Natural killer cell (primary cell): ENCODE measurements at regions not wholly inside any gene's neighbourhood (a gene's known extent, or its start where the extent isn't known, plus 50 kb on each side); places are given as distances from the start of the nearest gene placed in this dataset.

Source experiments
- ATAC-seq, 3 donors: fragments of 150-1000 bp in 2 of 3; fragments of 200-7000 bp in 1 of 3; cut with Tn5 transposase; 1 replicate in 1 of 3; 2 replicates in 2 of 3; pipeline ENCODE4 v1.10.0; 2021; ENCODE audit warnings: mild to moderate bottlenecking in 2 of 3, moderate library complexity in 2 of 3
- DNase-seq, 2 donors: peaks; one replicate each; pipeline versions ENCODE4 v3.0.0 to v3.0.0-alpha.2; 2013 to 2021; ENCODE audit warnings: mixed read lengths in 1 of 2
- H3K27ac ChIP-seq: one replicate; pipeline ENCODE4 v1.5.1; 2013; ENCODE audit warnings: mild to moderate bottlenecking, low read length
- H3K27me3 ChIP-seq: one replicate; pipeline ENCODE4 v1.6.1; 2013; ENCODE audit warnings: low read length; ENCODE audit not compliant: control insufficient read depth, insufficient read depth
- H3K36me3 ChIP-seq: one replicate; pipeline ENCODE4 v1.6.1; 2013; ENCODE audit warnings: low read length; ENCODE audit not compliant: control insufficient read depth, insufficient read depth
- H3K4me1 ChIP-seq: one replicate; pipeline ENCODE4 v1.6.1; 2013; ENCODE audit warnings: low read length; ENCODE audit not compliant: control insufficient read depth, insufficient read depth
- H3K4me3 ChIP-seq: one replicate; pipeline ENCODE4 v1.5.1; 2013; ENCODE audit warnings: low read length
- H3K9me3 ChIP-seq: one replicate; pipeline ENCODE4 v1.6.1; 2013; ENCODE audit warnings: low read length; ENCODE audit not compliant: control insufficient read depth, insufficient read depth
- H3K27ac Mint-ChIP-seq, 2 donors: one replicate each; pipeline ENCODE4 v1.8.0; 2022; ENCODE audit warnings: mild to moderate bottlenecking in 2 of 2, mixed read lengths in 2 of 2, moderate library complexity in 1 of 2
- H3K27me3 Mint-ChIP-seq, 2 donors: one replicate each; pipeline ENCODE4 v1.8.0; 2022; ENCODE audit warnings: low read depth in 2 of 2, mixed read lengths in 2 of 2
- H3K36me3 Mint-ChIP-seq: one replicate; pipeline ENCODE4 v1.8.0; 2022; ENCODE audit warnings: mixed read lengths
- H3K4me1 Mint-ChIP-seq, 2 donors: one replicate each; pipeline ENCODE4 v1.8.0; 2022; ENCODE audit warnings: mixed read lengths in 2 of 2
- H3K4me3 Mint-ChIP-seq: one replicate; pipeline ENCODE4 v1.8.0; 2022; ENCODE audit warnings: mild to moderate bottlenecking, moderate library complexity, mixed read lengths
- H3K9me3 Mint-ChIP-seq, 2 donors: one replicate each; pipeline ENCODE4 v1.8.0; 2022; ENCODE audit warnings: mixed read lengths in 2 of 2
- CTCF ChIP-seq: fragments of 200-600 bp; IDR thresholded peaks from one replicate; pipeline ENCODE4 v1.8.0; 2022; ENCODE audit warnings: antibody characterized with exemption
- WGBS: methylation state at CpG from one replicate; pipeline ENCODE4 v1.1.7; 2013; ENCODE audit warnings: missing lambda C conversion rate; ENCODE audit not compliant: insufficient coverage; 5-methylcytosine and 5-hydroxymethylcytosine counted together
- intact Hi-C: fragments of 100-400 bp; cut with micrococcal nuclease; formaldehyde crosslinking; loops from one replicate; pipeline ENCODE4 v1.14.2; 2022

GRCh38 chr10:26621243-26621888 is 76.1 kb upstream of the PDSS1 start:
- no peaks in the 10 kb centered on the region for H3K9me3 Mint-ChIP-seq
- peaks cover 11% of the 10 kb centered on the region for H3K27me3 ChIP-seq
- TF ChIP-seq CTCF, result no peak
- H3K4me3 Mint-ChIP-seq, result no peak overlapping the region
- no peak overlapping the region for H3K27ac Mint-ChIP-seq
- intact Hi-C loops, result no loop called here
- ATAC-seq (no peak), DNase-seq (no peak)
- peaks cover 14% of the 10 kb centered on the region for H3K4me1 ChIP-seq
- H3K9me3 ChIP-seq, result no peaks in the 10 kb centered on the region
- H3K4me1 Mint-ChIP-seq, result no peaks in the 10 kb centered on the region
- no peaks in the 10 kb centered on the region for H3K36me3 ChIP-seq
- no peak overlapping the region for H3K4me3 ChIP-seq
- no peaks in the 10 kb centered on the region for H3K36me3 Mint-ChIP-seq
- H3K27ac ChIP-seq, result no peak overlapping the region
- peaks cover 35 to 39% of the 10 kb centered on the region in 2 donors for H3K27me3 Mint-ChIP-seq
- WGBS, result 95% methylated on average over 5 of the region's 7 CpGs

GRCh38 chr10:26621889-26622711 is 75.4 kb upstream of the PDSS1 start:
- Mint-ChIP-seq H3K4me1 (no peaks in the 10 kb centered on the region), H3K4me3 (peak overlapping the region; percentile 41), H3K9me3 (no peaks in the 10 kb centered on the region), H3K27ac (no peak overlapping the region), H3K27me3 (peaks cover 39 to 47% of the 10 kb centered on the region in 2 donors), H3K36me3 (no peaks in the 10 kb centered on the region)
- Histone ChIP-seq H3K4me1 (peaks cover 14% of the 10 kb centered on the region), H3K27me3 (peaks cover 11% of the 10 kb centered on the region), H3K4me3 (no peak overlapping the region), H3K36me3 (no peaks in the 10 kb centered on the region), H3K9me3 (no peaks in the 10 kb centered on the region), H3K27ac (no peak overlapping the region)
- intact Hi-C loops, result no loop called here
- TF ChIP-seq CTCF, result no peak
- ATAC-seq (peak; percentile 52 to 78 (median 57)), DNase-seq (peak in 1 of 2 donors; percentile 35)
- 16% methylated on average over 41 of the region's 47 CpGs for WGBS

- DNase-seq, result no peak
- Mint-ChIP-seq H3K27ac (no peak overlapping the region), H3K9me3 (no peaks in the 10 kb centered on the region), H3K4me1 (no peaks in the 10 kb centered on the region), H3K27me3 (peaks cover 43 to 55% of the 10 kb centered on the region in 2 donors), H3K36me3 (no peaks in the 10 kb centered on the region), H3K4me3 (no peak overlapping the region)
- TF ChIP-seq CTCF, result no peak
- H3K27ac ChIP-seq, result no peak overlapping the region
- no peak for ATAC-seq
- intact Hi-C loops, result no loop called here
- H3K27me3 ChIP-seq, result peaks cover 11% of the 10 kb centered on the region
- H3K4me3 ChIP-seq, result no peak overlapping the region
- H3K9me3 ChIP-seq, result no peaks in the 10 kb centered on the region
- H3K4me1 ChIP-seq, result peaks cover 14% of the 10 kb centered on the region
- H3K36me3 ChIP-seq, result no peaks in the 10 kb centered on the region
- 91% methylated on average over 7 of the region's 7 CpGs for WGBS
Observed at GRCh38 chr10:26622891-26623290, 74.6 kb upstream of the PDSS1 start.
